ENCODE measurements at regions not wholly inside any gene's neighbourhood (a gene's known extent, or its start where the extent isn't known, plus 50 kb on each side); places are given as distances from the start of the nearest gene placed in this dataset.

DNA sequence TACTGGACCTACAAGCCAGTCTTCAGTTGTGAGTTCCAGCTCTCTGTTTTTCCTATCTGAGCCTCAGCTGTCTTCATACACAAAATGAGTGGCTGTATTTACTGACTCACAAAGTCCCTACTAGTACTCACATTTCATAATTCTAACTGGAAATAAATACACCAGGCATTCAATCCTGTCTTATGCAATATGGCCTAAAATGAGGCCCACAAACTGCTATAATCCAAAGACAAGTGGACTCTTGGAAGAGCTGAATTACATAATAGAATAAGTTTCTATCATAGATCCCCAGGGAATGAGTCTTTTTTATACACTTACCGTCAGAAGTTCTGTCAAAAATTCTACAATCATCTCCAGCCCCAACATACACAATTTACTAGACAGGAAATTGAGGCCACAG, 211.9 kb downstream of the LRRN1 start:
- no peaks in the 10 kb centered on the region for H3K36me3 ChIP-seq
- no peak overlapping the region for H3K27ac ChIP-seq
- H3K27me3 ChIP-seq: no peaks in the 10 kb centered on the region
- peaks cover 0 to 4% (median 0%) of the 10 kb centered on the region in 3 donors for H3K4me1 ChIP-seq
- no peak overlapping the region for H3K4me3 ChIP-seq
- no peak for TF ChIP-seq POLR2AphosphoS5 (IDR thresholded peaks at IDR 0.05)
- TF ChIP-seq POLR2A (IDR thresholded peaks at IDR 0.05): no peak
- no peak for TF ChIP-seq EP300 (IDR thresholded peaks at IDR 0.05)
- TF ChIP-seq, protein P1, sequence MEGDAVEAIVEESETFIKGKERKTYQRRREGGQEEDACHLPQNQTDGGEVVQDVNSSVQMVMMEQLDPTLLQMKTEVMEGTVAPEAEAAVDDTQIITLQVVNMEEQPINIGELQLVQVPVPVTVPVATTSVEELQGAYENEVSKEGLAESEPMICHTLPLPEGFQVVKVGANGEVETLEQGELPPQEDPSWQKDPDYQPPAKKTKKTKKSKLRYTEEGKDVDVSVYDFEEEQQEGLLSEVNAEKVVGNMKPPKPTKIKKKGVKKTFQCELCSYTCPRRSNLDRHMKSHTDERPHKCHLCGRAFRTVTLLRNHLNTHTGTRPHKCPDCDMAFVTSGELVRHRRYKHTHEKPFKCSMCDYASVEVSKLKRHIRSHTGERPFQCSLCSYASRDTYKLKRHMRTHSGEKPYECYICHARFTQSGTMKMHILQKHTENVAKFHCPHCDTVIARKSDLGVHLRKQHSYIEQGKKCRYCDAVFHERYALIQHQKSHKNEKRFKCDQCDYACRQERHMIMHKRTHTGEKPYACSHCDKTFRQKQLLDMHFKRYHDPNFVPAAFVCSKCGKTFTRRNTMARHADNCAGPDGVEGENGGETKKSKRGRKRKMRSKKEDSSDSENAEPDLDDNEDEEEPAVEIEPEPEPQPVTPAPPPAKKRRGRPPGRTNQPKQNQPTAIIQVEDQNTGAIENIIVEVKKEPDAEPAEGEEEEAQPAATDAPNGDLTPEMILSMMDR (IDR thresholded peaks at IDR 0.05): no peak
- ATAC-seq: peak; percentile 39
- no peaks in the 10 kb centered on the region for H3K9me3 ChIP-seq
- WGBS, 2 donors (ENCODE audit: low coverage in 1 of 2): 33 to 50% methylated on average over 1 of the region's 1 CpG

DNA sequence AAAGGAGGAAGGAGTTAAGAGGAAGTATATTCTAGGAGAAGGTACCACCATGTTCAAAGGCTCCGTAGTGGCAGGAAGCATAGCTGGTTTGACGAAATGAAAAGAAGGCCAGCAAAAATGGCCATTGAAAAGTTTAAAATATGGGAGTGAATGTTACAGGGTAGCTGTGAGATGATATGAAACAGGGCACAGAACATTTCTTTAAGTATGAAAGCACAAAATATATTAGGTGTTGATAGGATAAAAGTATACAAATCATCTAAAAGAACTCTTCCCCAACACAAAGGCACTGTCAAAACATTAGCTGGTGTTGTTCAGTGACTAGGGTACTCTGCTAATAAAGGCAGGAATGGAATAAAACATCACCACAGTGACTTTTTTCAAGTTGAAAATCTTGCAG, 216.2 kb downstream of the LRRN1 start:
- no peak overlapping the region for H3K4me3 ChIP-seq
- peaks cover 0 to 6% (median 0%) of the 10 kb centered on the region in 3 donors for H3K9me3 ChIP-seq
- H3K27ac ChIP-seq: peak overlapping the region in 1 of 4 donors; percentile 2
- H3K4me1 ChIP-seq: peaks cover 0 to 4% (median 0%) of the 10 kb centered on the region in 3 donors
- H3K27me3 ChIP-seq: no peaks in the 10 kb centered on the region
- no peak for ATAC-seq
- no peaks in the 10 kb centered on the region for H3K36me3 ChIP-seq
- TF ChIP-seq POLR2A (IDR thresholded peaks at IDR 0.05) (no peak), EP300 (IDR thresholded peaks at IDR 0.05) (no peak), POLR2AphosphoS5 (IDR thresholded peaks at IDR 0.05) (no peak)
- TF ChIP-seq, protein P1 (IDR thresholded peaks at IDR 0.05): no peak
- WGBS, 2 donors (ENCODE audit: low coverage in 1 of 2): 5 to 36% methylated on average over 2 of the region's 2 CpGs

DNA sequence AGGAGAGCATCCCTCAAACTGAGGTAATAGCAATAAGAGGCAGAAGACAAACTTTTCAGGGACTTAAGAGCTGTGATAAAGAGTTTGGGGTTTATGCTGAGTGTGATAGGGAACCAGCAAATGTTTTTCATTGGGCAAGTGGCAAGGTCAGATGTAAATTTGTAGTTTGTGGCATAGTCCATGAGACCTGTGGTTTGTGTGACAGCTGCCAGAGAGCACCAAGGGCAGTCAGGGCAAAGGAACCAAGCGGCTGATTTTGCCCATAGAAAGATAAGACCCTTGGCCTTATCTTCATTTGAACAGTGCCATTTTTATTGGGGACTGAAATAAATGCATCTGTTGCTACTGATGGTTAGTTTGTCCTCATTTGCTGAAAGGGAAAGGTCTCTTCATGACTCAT, 220.3 kb downstream of the LRRN1 start:
- peaks cover 0 to 6% (median 0%) of the 10 kb centered on the region in 3 donors for H3K9me3 ChIP-seq
- H3K27ac ChIP-seq: no peak overlapping the region
- 73 to 88% methylated on average over 1 of the region's 1 CpG for WGBS, 2 donors (ENCODE audit: low coverage in 1 of 2)
- no peak for TF ChIP-seq POLR2A (IDR thresholded peaks at IDR 0.05)
- TF ChIP-seq, protein P1 (IDR thresholded peaks at IDR 0.05): no peak
- TF ChIP-seq POLR2AphosphoS5 (IDR thresholded peaks at IDR 0.05): no peak
- TF ChIP-seq EP300 (IDR thresholded peaks at IDR 0.05): no peak
- peaks cover 0 to 4% (median 0%) of the 10 kb centered on the region in 3 donors for H3K4me1 ChIP-seq
- H3K4me3 ChIP-seq: no peak overlapping the region
- no peaks in the 10 kb centered on the region for H3K27me3 ChIP-seq
- H3K36me3 ChIP-seq: no peaks in the 10 kb centered on the region
- no peak for ATAC-seq

DNA sequence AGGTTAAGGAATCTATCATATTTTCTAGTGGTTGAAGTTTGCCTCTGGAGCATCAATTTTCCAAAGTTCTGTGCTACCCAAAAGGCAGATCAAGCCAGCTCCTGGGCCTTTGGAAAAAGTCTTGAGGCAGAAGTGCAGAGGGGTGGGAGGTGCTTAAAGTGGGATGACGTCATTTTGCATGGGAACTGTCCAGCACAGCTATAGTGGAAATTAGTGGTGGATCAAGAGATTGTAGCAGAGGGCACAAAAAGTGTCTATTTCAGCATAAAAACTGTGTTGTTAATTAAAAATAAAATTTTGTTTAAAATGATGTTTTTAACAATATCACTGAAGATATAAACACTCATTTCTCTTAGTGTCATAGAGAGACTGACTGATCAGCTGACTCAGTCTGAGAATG, 221.9 kb downstream of the LRRN1 start:
- H3K27ac ChIP-seq: no peak overlapping the region
- H3K9me3 ChIP-seq: peaks cover 0 to 6% (median 0%) of the 10 kb centered on the region in 3 donors
- H3K4me3 ChIP-seq: no peak overlapping the region
- WGBS, 2 donors (ENCODE audit: low coverage in 1 of 2): 9 to 14% methylated on average over 1 of the region's 1 CpG
- H3K27me3 ChIP-seq: no peaks in the 10 kb centered on the region
- ATAC-seq: no peak
- TF ChIP-seq POLR2A (IDR thresholded peaks at IDR 0.05) (no peak), POLR2AphosphoS5 (IDR thresholded peaks at IDR 0.05) (no peak), EP300 (IDR thresholded peaks at IDR 0.05) (no peak)
- TF ChIP-seq, protein P1 (IDR thresholded peaks at IDR 0.05): no peak
- no peaks in the 10 kb centered on the region for H3K4me1 ChIP-seq
- H3K36me3 ChIP-seq: no peaks in the 10 kb centered on the region

DNA sequence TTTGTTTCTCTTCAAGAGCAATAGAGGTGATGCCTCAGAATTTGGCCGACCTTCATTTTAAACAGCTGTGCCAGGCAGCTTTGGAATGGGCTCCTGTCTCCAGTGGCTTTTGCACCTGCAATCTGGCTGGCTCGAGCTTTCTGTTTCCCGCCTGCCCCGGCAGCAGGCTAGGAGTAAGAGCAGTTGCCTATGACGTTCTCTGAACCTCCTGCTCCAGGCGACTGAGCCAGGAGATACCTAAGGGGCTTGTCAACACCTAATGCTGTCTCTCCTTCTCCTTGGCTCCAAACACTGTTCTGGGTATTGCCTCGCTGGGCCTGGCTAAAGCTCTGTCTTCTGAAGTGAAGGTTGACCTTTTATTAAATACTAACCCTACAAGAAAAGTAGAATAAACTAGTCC, 229.9 kb downstream of the LRRN1 start:
- no peak for TF ChIP-seq POLR2A (IDR thresholded peaks at IDR 0.05)
- Histone ChIP-seq H3K27me3 (no peaks in the 10 kb centered on the region), H3K4me1 (no peaks in the 10 kb centered on the region), H3K36me3 (no peaks in the 10 kb centered on the region), H3K27ac (no peak overlapping the region), H3K9me3 (no peaks in the 10 kb centered on the region), H3K4me3 (no peak overlapping the region)
- 90 to 100% methylated on average over 1 to 3 of the region's 7 CpGs for WGBS, 2 donors (ENCODE audit: low coverage in 1 of 2)
- ATAC-seq: no peak
